HUES6 (cell line): ENCODE measurements at regions not wholly inside any gene's neighbourhood (a gene's known extent, or its start where the extent isn't known, plus 50 kb on each side); places are given as distances from the start of the nearest gene placed in this dataset.

Experiments
- H3K27ac ChIP-seq: 2 replicates; pipeline ENCODE4 v1.7.0; 2013; ENCODE audit warnings: low read depth, mild to moderate bottlenecking, low read length, inconsistent platforms
- H3K27me3 ChIP-seq: 2 replicates; pipeline ENCODE4 v1.6.1; 2013; ENCODE audit warnings: low read length; ENCODE audit not compliant: control insufficient read depth, insufficient read depth
- H3K36me3 ChIP-seq: 2 replicates; pipeline ENCODE4 v1.6.1; 2013; ENCODE audit warnings: low read length; ENCODE audit not compliant: control insufficient read depth, insufficient read depth
- H3K4me1 ChIP-seq: 2 replicates; pipeline ENCODE4 v1.6.1; 2013; ENCODE audit warnings: low read length; ENCODE audit not compliant: control insufficient read depth, insufficient read depth
- H3K4me3 ChIP-seq: 2 replicates; pipeline ENCODE4 v1.5.1; 2013; ENCODE audit warnings: low read depth, low read length
- H3K9ac ChIP-seq: one replicate; pipeline ENCODE4 v1.6.1; 2013; ENCODE audit warnings: mild to moderate bottlenecking, low read length
- H3K9me3 ChIP-seq: 2 replicates; pipeline ENCODE4 v1.6.1; 2013; ENCODE audit warnings: low read depth, low read length; ENCODE audit not compliant: control insufficient read depth, insufficient read depth

GRCh38 chr12:100715976-100716944 is 78.3 kb upstream of the ANO4 start:
- H3K9ac ChIP-seq: no peak overlapping the region

GRCh38 chr12:100716945-100717732 is 77.4 kb upstream of the ANO4 start:
- H3K27ac ChIP-seq: no peak overlapping the region
- no peaks in the 10 kb centered on the region for H3K36me3 ChIP-seq
- H3K4me1 ChIP-seq: peaks cover 16% of the 10 kb centered on the region
- H3K9ac ChIP-seq: peak overlapping the region; percentile 61
- H3K27me3 ChIP-seq: peaks cover 51% of the 10 kb centered on the region
- peak overlapping the region; percentile 64 for H3K4me3 ChIP-seq
- no peaks in the 10 kb centered on the region for H3K9me3 ChIP-seq

More at GRCh38 chr12:100715976-100716944, 78.3 kb upstream of the ANO4 start:
- peak overlapping the region; percentile 64 for H3K4me3 ChIP-seq
- H3K36me3 ChIP-seq: no peaks in the 10 kb centered on the region
- no peaks in the 10 kb centered on the region for H3K9me3 ChIP-seq
- peaks cover 51% of the 10 kb centered on the region for H3K27me3 ChIP-seq
- H3K4me1 ChIP-seq: peaks cover 11% of the 10 kb centered on the region
- no peak overlapping the region for H3K27ac ChIP-seq

DNA sequence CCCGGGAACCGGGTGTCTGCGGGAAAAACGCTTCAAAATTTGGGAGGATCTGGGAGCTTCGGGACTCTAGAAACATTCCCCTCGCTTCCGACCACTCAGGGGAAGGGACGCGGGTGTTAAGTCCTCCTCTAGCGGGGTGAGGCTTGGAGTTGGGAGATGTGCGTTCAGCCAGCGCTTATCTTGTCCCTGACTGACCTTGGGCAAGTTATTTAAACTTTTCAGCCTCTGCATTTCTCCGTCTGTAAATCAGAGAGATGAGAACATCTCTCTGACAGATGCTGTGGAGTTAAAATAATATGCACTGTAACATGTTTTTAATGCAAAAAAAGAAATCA is 76.9 kb upstream of the ANO4 start:
- Histone ChIP-seq H3K4me3 (peak overlapping the region; percentile 64), H3K27me3 (peaks cover 51% of the 10 kb centered on the region), H3K27ac (no peak overlapping the region)

GRCh38 chr12:100718187-100718586 is 76.4 kb upstream of the ANO4 start:
- Histone ChIP-seq H3K9ac (no peak overlapping the region), H3K4me3 (peak overlapping the region; percentile 64; the same call in 1 of the 2 replicates), H3K36me3 (no peaks in the 10 kb centered on the region), H3K9me3 (no peaks in the 10 kb centered on the region), H3K4me1 (peaks cover 22% of the 10 kb centered on the region), H3K27me3 (peaks cover 51% of the 10 kb centered on the region), H3K27ac (no peak overlapping the region)

More for the DNA sequence above, 76.9 kb upstream of the ANO4 start:
- Histone ChIP-seq H3K36me3 (no peaks in the 10 kb centered on the region), H3K9me3 (no peaks in the 10 kb centered on the region), H3K9ac (peak overlapping the region; percentile 61), H3K4me1 (peaks cover 21% of the 10 kb centered on the region)

DNA sequence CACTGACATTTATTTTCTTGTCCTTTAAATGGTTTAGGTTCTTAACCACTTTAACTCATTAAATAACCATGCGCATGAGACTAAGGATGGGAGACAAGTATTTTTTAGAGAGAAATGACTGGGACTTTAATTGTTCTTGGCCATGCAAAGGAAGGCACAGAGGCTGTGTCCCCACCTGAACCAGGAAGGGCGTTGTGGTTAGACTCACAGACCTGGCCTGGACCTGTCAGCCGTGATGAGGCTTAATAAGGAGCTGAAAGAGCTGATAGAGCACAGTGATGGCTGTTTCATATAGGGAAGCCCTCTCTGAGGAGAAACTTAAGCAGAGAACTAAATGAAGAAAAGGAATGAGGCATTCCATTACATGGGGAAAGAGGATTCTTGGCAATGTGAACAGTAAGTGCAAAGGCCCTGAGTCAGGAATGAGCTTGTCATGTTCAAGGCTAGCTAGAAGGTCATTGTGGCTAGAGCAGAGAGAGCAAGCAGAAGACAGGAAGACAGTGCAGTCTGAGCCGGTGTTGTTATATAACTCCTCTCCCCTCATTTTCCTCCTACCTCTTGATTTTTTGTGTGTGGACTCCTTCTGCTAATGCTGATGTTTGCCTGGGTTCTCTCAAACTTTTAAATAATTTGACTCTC is 74.4 kb upstream of the ANO4 start:
- Histone ChIP-seq H3K27me3 (peaks cover 48% of the 10 kb centered on the region), H3K27ac (no peak overlapping the region), H3K4me1 (peaks cover 34% of the 10 kb centered on the region), H3K4me3 (no peak overlapping the region), H3K9ac (no peak overlapping the region), H3K9me3 (no peaks in the 10 kb centered on the region), H3K36me3 (no peaks in the 10 kb centered on the region)

DNA sequence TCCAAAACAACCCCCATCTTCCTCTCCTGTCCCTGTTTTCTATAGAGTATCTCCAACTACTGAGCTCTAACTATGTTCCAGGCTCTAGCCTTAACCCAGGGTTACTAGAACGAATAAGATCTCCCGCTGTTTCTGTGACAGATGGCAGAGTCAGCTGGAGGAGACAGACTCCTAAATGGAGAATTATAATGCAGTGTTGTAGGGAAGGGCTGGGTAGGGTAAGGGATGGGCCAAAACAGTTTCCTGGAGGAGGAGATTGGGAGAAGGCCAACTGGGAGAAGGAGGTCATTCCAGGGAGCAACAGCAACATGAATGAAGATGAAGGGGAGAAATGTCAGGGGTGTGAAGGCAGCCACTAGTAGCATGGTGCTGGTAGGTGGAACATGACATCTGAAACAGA is 73.4 kb upstream of the ANO4 start:
- Histone ChIP-seq H3K36me3 (no peaks in the 10 kb centered on the region), H3K27me3 (peaks cover 38% of the 10 kb centered on the region), H3K9me3 (no peaks in the 10 kb centered on the region), H3K9ac (no peak overlapping the region), H3K27ac (no peak overlapping the region), H3K4me3 (no peak overlapping the region), H3K4me1 (peaks cover 34% of the 10 kb centered on the region)

DNA sequence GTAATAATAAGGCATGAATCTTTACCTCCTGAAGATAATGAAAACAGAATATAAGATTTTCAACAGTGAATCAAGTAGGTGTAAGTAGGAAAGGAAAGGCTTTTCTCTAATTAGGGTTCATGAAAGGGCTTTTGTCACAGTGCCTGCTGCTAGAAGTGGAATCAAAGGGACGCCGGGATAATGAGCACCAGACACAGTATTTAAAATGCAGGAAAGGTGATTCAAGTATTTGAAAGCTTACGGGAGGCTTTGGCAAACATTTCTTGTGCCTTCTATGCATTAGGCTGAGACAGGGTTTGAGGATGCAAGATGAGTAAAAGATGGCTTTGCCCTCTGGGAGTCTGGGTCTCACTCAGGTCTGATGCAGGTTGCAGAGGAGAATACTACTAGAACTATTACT is 70.5 kb upstream of the ANO4 start:
- Histone ChIP-seq H3K4me3 (no peak overlapping the region), H3K4me1 (peaks cover 23% of the 10 kb centered on the region), H3K36me3 (no peaks in the 10 kb centered on the region), H3K27me3 (peaks cover 9% of the 10 kb centered on the region; the same call in 1 of the 2 replicates), H3K9ac (no peak overlapping the region), H3K9me3 (no peaks in the 10 kb centered on the region), H3K27ac (no peak overlapping the region)

GRCh38 chr12:100733817-100734593 is 60.6 kb upstream of the ANO4 start:
- Histone ChIP-seq H3K9ac (no peak overlapping the region), H3K4me3 (no peak overlapping the region), H3K27me3 (no peaks in the 10 kb centered on the region), H3K27ac (no peak overlapping the region), H3K36me3 (no peaks in the 10 kb centered on the region), H3K9me3 (no peaks in the 10 kb centered on the region), H3K4me1 (no peaks in the 10 kb centered on the region)

- Histone ChIP-seq H3K36me3 (no peaks in the 10 kb centered on the region), H3K27me3 (no peaks in the 10 kb centered on the region), H3K27ac (no peak overlapping the region), H3K4me3 (no peak overlapping the region), H3K9me3 (no peaks in the 10 kb centered on the region), H3K4me1 (no peaks in the 10 kb centered on the region), H3K9ac (no peak overlapping the region)
These were observed 57.4 kb upstream of the ANO4 start for GRCh38 chr12:100737168-100737567.

DNA sequence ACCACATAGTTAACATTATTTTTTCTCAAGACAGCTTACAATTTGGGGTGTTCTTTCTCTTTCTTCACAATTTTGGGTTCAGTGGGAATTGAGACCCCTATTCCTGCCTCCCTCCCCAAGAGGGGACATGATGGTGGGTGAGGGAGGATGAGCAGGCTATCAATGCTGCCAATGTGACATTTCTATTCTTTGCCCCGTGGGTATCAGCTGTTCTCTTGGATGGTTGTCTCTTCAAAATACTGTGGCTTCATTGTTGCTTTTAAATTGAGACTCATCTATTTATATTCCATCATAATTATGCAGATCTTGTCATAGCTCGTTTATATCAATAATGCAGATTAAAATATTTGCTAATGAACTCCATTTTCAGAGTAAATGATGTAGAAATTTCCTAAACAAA is 56.5 kb upstream of the ANO4 start:
- Histone ChIP-seq H3K27me3 (no peaks in the 10 kb centered on the region), H3K4me1 (no peaks in the 10 kb centered on the region), H3K9ac (no peak overlapping the region), H3K27ac (no peak overlapping the region), H3K36me3 (no peaks in the 10 kb centered on the region), H3K4me3 (no peak overlapping the region), H3K9me3 (no peaks in the 10 kb centered on the region)
